NCI-H748 (cell line): ENCODE measurements at regions not wholly inside any gene's neighbourhood (a gene's known extent, or its start where the extent isn't known, plus 50 kb on each side); places are given as distances from the start of the nearest gene placed in this dataset.

Experiments
- DNase-seq: peaks from one replicate; lab custom pipeline; 2025; ENCODE audit not compliant: unreplicated experiment; lab: John Stamatoyannopoulos, UW

GRCh38 chr5:135703016-135703550 is 124.3 kb upstream of the CXCL14 start:
- DNase-seq = no peak

- no peak for DNase-seq
These were observed 123.4 kb upstream of the CXCL14 start for GRCh38 chr5:135702191-135702590.

DNA sequence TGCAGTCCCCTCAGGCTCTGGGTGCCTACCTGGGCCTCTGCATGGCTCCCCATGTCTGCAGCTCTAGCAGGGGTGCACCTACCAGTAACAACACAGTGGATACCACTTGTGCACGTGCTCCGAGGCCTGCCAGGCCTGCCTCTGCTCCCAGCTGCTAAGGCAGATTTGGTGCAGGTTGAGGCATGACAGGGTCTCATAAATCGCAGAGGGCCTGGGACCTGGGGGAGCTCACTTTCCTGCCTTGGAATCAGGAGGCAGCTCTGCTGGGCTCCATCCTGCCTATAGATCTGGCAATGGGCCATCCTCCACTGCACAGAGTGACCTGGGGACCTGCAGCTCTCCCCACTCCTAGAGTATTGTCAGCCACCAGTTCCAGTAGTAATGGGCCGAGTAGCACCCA is 121.9 kb upstream of the CXCL14 start:
- DNase-seq = no peak

DNA sequence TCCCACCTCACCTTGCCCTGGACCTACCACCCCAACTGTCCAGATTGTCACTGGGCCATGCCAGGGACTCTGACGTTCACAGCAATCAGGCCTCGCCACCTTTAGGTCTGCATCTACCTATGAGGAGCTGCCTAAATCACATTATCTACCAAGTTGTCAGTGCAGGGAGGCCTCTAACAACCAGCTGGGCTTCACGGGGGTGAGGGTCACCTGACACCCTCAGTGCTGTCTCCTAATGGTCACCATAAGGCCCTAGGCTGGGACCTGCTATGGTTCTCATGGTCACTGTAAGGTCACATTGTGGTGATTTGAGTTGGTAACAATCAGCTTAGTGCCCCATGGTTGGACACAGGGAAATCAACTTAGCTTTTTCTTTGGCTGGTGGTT is 119.2 kb upstream of the CXCL14 start:
- no peak for DNase-seq

DNA sequence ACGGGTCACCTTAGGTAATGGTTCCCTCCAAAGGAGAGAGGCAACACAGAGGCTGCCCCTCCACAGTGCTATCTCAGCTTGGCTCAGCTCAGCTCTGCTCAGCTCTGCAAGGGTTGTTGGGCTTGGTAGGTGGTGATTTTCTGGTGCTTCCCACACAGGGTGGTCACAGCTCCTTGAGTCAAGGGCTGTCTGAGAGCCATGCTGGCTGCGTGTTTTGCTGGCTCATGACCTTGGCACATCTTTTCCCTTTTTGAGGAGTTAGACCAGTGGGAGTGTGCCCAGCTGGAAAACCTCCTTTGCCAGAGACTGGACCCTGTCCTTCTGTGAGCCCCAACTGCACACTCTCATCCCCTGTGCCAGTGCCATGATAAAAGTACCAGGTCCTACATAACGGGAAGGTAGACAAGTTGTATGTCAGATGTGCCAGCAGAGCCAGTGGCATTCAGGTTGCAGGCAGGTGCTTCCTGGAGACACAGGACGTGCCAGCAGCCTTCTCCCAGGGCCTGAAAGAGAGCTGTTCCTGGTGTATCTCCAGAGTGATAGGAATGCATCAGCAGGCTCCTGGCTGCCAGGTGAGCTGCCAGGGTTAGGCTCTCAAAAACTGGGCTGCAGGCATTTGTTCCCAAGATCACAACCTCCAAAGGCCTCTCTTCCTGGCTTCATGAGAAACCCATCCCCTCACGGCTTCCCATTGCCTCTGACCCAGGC is 118.6 kb upstream of the CXCL14 start:
- no peak for DNase-seq

DNA sequence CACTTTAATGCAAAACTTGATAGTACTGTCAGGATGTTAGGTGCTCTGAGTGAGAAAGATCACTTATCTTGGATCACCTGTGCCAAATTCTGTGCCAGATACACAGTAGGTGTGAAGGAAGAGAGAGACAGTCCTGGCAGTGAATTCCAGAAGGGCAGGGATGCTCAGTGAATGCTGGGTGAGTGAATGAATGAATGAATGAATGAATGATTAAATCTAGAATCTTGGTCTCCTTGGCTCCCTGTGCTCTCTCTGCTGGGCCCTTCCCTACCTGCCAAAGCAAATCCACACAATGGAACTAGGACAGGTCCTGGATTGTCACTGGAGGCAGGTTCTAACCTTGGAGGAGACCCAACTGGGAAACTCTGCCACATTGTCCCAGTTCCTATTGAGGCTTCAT is 117.5 kb upstream of the CXCL14 start:
- DNase-seq = no peak

DNA sequence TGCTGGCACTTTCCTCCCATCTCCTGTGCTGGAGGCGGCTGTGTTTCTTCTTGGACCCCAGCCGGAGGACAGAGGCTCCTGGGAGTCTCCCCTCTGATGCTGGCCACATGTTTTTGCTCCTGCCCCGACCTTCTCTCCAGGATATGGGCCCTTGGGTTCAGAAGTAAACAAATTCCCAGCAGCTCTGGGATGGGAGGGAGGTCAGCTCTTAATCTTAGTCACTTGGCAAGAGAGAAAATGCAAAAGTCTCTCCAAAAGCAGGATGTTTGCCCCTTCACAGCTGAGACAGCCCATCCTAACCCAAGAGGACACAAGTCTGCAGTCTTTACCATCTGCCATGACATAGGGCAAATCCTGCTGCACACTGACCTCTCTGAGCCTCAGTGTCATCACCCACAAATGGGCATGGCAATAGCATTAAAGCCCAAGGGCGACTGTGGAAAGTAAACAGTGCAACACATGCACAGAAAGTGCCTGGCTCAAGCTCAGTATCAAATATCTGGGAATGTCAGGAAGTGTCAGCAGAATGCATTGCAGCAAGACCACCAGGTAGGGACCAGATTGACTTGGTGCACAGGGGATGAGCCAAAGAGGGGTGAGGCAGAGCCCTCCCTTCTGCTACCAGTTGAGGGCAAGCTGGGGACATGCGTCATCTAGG is 117.0 kb upstream of the CXCL14 start:
- DNase-seq = no peak

- DNase-seq = no peak
These were observed 116.1 kb upstream of the CXCL14 start for GRCh38 chr5:135694906-135695305.

- DNase-seq = no peak
These were observed 115.2 kb upstream of the CXCL14 start for GRCh38 chr5:135694012-135694411.

GRCh38 chr5:135693371-135693955 is 114.7 kb upstream of the CXCL14 start:
- DNase-seq = no peak

DNA sequence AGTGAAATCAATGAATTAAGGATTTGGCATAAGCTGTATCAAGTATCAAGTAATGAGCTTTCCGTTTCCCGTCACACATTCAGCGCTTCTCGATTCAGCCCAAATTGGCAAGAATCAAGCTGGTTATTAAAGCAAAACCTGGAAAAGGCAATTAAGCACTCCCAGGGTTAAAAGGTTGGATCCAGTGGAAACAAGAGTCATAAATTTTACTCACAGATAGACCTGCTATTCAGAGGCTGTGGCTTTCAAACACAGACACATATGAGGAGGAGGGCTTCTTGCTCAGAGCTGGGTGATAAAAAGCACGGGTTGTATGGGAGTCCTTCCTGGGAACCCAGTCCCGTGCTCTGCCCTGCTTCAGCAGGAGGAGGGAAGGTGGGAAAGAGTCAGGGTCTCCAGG is 112.3 kb upstream of the CXCL14 start:
- peak; percentile 46 for DNase-seq

GRCh38 chr5:135690466-135690865 is 111.7 kb upstream of the CXCL14 start:
- DNase-seq = no peak

GRCh38 chr5:135689506-135689905 is 110.7 kb upstream of the CXCL14 start:
- no peak for DNase-seq

- no peak for DNase-seq
These were observed 109.6 kb upstream of the CXCL14 start for GRCh38 chr5:135688385-135688784.

GRCh38 chr5:135683189-135683588 is 104.4 kb upstream of the CXCL14 start:
- no peak for DNase-seq

DNA sequence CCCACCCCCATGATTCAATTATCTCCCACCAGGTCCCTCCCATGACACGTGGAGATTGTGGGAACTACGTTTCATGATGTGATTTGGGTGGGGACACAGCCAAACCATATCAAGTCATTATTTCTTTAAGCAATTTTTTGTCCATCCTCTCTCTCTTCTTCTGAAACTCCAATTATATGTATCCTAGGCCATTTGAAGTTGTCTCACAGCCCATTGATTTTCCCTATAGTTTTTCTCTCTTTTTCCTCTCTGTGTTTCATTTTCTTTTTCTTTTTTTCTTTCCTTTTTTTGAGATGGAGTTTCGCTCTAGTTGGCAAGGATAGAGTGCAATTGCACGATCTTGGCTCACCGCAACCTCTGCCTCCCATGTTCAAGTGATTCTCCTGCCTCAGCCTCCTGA is 101.9 kb upstream of the CXCL14 start:
- DNase-seq = no peak

DNA sequence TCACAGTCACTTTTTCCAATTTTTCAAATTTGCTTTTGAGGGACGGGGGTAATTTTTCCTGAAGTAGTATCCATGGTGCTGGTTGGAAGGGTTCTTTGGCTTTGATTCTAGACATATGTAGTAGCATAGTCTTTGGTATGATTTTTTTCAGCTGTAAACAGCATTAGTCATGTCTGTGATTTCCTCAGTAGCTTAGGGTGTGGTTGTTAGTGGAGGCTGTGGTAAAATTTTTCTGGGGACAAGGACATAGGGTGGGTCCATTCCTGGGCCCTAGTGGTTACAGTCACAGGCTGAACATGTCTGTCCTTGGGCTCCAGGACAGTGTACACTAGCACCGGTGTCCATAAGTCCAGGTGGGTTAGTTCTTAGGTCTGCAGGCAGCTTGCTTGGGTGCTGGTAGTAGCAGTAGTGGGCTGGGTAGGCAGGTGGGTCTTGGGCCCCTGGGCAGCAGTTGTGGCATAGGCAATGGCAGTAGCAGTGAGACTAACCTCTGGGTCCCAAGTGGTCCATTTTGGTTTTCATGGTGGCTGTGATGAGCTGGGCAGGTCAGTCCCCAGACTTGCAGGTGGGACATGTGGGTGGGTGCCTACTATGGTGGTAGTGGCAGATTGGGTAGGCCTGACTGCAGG is 100.0 kb upstream of the CXCL14 start:
- DNase-seq = no peak

- DNase-seq = no peak
These were observed 93.2 kb upstream of the CXCL14 start for GRCh38 chr5:135671966-135672365.

DNA sequence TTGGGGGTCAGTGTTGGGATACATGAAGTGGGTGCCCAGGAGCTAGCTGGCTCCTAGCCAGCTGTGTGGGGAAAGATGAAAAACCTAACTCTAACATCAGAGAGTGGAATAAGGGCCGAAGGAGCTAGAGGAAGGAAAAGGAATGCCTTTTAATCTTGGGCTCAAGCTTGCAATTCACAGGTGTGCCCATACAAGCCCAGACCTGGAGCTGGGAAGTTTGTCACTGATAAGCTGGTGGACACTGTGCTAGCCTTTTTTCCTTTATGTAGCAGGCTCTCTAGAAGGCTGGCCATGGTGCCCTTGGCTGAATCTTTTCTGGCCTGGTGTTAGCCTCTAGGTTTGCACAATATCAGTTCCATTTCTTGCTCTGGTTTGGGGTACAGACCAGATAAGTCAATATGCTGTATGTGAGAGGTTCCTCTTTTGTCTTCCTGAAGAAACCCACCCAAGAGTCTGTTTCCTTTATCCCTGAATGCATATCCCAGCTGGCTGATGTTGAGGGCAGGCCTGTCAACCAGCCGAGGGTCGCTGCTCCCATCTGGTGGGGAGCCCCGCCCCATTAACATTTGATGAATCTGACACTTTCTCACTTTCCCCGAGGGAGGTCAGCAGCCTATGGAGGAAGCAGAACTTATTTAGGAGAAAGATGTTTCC is 92.4 kb upstream of the CXCL14 start:
- DNase-seq = no peak

DNA sequence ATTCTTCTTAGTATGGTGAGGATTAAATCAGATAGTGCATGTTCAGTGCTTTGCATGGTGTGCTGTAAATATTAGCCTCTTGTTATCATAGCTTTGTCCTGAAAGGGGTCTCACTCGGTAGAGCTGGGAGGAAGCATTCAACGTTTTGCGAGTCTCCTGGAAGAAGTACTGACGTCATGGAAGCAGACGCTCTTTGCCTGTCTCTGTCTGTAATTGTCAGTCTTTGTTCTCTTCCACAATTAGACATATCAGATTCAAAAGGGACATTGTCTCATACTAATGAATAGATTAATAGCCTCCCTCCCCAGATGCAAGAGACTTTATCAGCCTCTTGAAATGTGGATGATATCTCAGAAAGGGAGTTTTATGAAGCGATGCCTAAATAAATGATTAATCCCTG is 91.8 kb upstream of the CXCL14 start:
- DNase-seq = no peak

DNA sequence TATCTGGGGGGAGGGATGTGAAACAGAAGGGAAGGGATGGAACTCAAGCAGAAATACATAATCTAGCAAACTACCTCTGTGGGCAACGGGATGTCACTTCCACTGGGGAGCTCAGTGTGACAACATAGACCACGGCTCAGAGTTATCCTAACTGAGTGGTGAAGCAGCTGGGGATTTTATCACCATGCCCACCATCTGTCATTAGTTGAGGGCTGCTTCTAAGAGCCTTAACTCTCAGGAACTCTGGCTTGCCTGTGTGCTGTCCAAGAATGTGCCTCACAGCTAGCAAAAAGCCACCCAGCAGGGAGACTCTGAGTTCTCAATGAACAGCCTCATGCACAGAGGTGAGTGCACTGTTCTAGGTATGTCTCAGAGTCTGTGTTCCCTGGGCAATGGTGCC is 90.6 kb upstream of the CXCL14 start:
- no peak for DNase-seq
